ENCODE measurements at regions not wholly inside any gene's neighbourhood (a gene's known extent, or its start where the extent isn't known, plus 50 kb on each side); places are given as distances from the start of the nearest gene placed in this dataset.

- DNase-seq (ENCODE audit: low spot score, unreplicated experiment) = no peak
- TF ChIP-seq CTCF (IDR thresholded peaks at IDR 0.05; ENCODE audit: unreplicated experiment) = no peak
- peaks cover 23% of the 10 kb centered on the region for H3K36me3 Mint-ChIP-seq (ENCODE audit: insufficient read depth)
- H3K9me3 Mint-ChIP-seq (ENCODE audit: low read depth) = peaks cover 15% of the 10 kb centered on the region
- H3K27ac Mint-ChIP-seq = no peak overlapping the region
- H3K4me1 Mint-ChIP-seq (ENCODE audit: low read depth) = peaks cover 31% of the 10 kb centered on the region
- H3K4me3 Mint-ChIP-seq (ENCODE audit: low read depth) = no peak overlapping the region
- H3K27me3 Mint-ChIP-seq = no peaks in the 10 kb centered on the region
Observed at GRCh38 chr2:117603060-117603459, 211.4 kb upstream of the DDX18 start.

- Mint-ChIP-seq H3K9me3 (ENCODE audit: low read depth) (peaks cover 10% of the 10 kb centered on the region), H3K27me3 (no peaks in the 10 kb centered on the region), H3K4me1 (ENCODE audit: low read depth) (peaks cover 32% of the 10 kb centered on the region), H3K36me3 (ENCODE audit: insufficient read depth) (peaks cover 20% of the 10 kb centered on the region), H3K4me3 (ENCODE audit: low read depth) (no peak overlapping the region), H3K27ac (no peak overlapping the region)
- no peak for DNase-seq (ENCODE audit: low spot score, unreplicated experiment)
- no peak for TF ChIP-seq CTCF (IDR thresholded peaks at IDR 0.05; ENCODE audit: unreplicated experiment)
Observed at GRCh38 chr2:117603567-117603966, 210.9 kb upstream of the DDX18 start.

GRCh38 chr2:117607202-117607601 lies 207.3 kb upstream of the DDX18 start:
- H3K36me3 Mint-ChIP-seq (ENCODE audit: insufficient read depth) = peaks cover 7% of the 10 kb centered on the region
- peaks cover 28% of the 10 kb centered on the region for H3K4me1 Mint-ChIP-seq (ENCODE audit: low read depth)
- H3K27ac Mint-ChIP-seq = no peak overlapping the region
- no peak for DNase-seq (ENCODE audit: low spot score, unreplicated experiment)
- H3K9me3 Mint-ChIP-seq (ENCODE audit: low read depth) = no peaks in the 10 kb centered on the region
- no peak for TF ChIP-seq CTCF (IDR thresholded peaks at IDR 0.05; ENCODE audit: unreplicated experiment)
- no peaks in the 10 kb centered on the region for H3K27me3 Mint-ChIP-seq
- H3K4me3 Mint-ChIP-seq (ENCODE audit: low read depth) = no peak overlapping the region

- Mint-ChIP-seq H3K36me3 (ENCODE audit: insufficient read depth) (no peaks in the 10 kb centered on the region), H3K27me3 (no peaks in the 10 kb centered on the region), H3K4me3 (ENCODE audit: low read depth) (no peak overlapping the region), H3K27ac (no peak overlapping the region), H3K9me3 (ENCODE audit: low read depth) (no peaks in the 10 kb centered on the region), H3K4me1 (ENCODE audit: low read depth) (peaks cover under 1% of the 10 kb centered on the region)
- TF ChIP-seq CTCF (IDR thresholded peaks at IDR 0.05; ENCODE audit: unreplicated experiment) = no peak
- no peak for DNase-seq (ENCODE audit: low spot score, unreplicated experiment)
Observed at GRCh38 chr2:117613101-117613500, 201.4 kb upstream of the DDX18 start.

- Mint-ChIP-seq H3K36me3 (ENCODE audit: insufficient read depth) (no peaks in the 10 kb centered on the region), H3K4me3 (ENCODE audit: low read depth) (no peak overlapping the region), H3K9me3 (ENCODE audit: low read depth) (no peaks in the 10 kb centered on the region), H3K27me3 (no peaks in the 10 kb centered on the region), H3K4me1 (ENCODE audit: low read depth) (no peaks in the 10 kb centered on the region), H3K27ac (no peak overlapping the region)
- no peak for TF ChIP-seq CTCF (IDR thresholded peaks at IDR 0.05; ENCODE audit: unreplicated experiment)
- no peak for DNase-seq (ENCODE audit: low spot score, unreplicated experiment)
Observed at GRCh38 chr2:117614296-117614695, 200.2 kb upstream of the DDX18 start.
